AG09319 (cell line): ENCODE measurements at regions not wholly inside any gene's neighbourhood (a gene's known extent, or its start where the extent isn't known, plus 50 kb on each side); places are given as distances from the start of the nearest gene placed in this dataset.
A peak's percentile ranks its signal among the peaks of the same experiment; 100 is the strongest.

Experiments
- DNase-seq: peaks from one replicate; pipeline ENCODE4 v3.0.0-alpha.2; 2010; ENCODE audit warnings: low read depth; ENCODE audit errors: extremely low read depth
- TF ChIP-seq, protein P1 (sequence below): IDR thresholded peaks from 2 replicates; pipeline ENCODE4 v1.5.1; 2011; ENCODE audit warnings: low read depth, mild to moderate bottlenecking, inconsistent platforms, low read length, moderate library complexity

- TF ChIP-seq, protein P1, sequence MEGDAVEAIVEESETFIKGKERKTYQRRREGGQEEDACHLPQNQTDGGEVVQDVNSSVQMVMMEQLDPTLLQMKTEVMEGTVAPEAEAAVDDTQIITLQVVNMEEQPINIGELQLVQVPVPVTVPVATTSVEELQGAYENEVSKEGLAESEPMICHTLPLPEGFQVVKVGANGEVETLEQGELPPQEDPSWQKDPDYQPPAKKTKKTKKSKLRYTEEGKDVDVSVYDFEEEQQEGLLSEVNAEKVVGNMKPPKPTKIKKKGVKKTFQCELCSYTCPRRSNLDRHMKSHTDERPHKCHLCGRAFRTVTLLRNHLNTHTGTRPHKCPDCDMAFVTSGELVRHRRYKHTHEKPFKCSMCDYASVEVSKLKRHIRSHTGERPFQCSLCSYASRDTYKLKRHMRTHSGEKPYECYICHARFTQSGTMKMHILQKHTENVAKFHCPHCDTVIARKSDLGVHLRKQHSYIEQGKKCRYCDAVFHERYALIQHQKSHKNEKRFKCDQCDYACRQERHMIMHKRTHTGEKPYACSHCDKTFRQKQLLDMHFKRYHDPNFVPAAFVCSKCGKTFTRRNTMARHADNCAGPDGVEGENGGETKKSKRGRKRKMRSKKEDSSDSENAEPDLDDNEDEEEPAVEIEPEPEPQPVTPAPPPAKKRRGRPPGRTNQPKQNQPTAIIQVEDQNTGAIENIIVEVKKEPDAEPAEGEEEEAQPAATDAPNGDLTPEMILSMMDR = peak; percentile 79
- DNase-seq = peak; percentile 36
Measured at GRCh38 chr6:6724539-6725467, 136.3 kb downstream of the LY86 start.

- TF ChIP-seq, protein P1 = no peak
- no peak for DNase-seq
Measured at GRCh38 chr6:6725468-6726209, 137.1 kb downstream of the LY86 start.

GRCh38 chr6:6728169-6728941 lies 139.8 kb downstream of the LY86 start:
- TF ChIP-seq, protein P1 = no peak
- no peak for DNase-seq

DNA sequence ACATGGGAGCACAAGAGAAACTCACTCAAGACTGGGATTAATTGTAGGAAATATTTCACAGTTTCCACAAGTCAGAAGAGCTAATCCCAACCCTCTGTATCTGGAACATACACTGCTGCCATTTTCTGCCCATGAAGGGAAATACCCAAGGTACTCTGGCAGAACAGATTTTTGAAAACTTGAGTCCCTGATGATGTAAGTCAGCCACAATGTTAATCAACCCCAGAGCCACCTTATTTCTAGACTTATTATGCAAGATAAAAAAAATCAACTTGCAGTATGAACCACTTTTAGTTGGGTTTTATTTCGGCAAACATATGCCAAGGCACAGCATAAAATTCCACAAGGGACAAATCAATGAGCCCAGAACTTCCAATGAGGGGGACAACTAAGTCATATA lies 141.5 kb downstream of the LY86 start:
- TF ChIP-seq, protein P1 = no peak
- no peak for DNase-seq

GRCh38 chr6:6730831-6731230 lies 142.3 kb downstream of the LY86 start:
- TF ChIP-seq, protein P1 = no peak
- DNase-seq = peak; percentile 66

DNA sequence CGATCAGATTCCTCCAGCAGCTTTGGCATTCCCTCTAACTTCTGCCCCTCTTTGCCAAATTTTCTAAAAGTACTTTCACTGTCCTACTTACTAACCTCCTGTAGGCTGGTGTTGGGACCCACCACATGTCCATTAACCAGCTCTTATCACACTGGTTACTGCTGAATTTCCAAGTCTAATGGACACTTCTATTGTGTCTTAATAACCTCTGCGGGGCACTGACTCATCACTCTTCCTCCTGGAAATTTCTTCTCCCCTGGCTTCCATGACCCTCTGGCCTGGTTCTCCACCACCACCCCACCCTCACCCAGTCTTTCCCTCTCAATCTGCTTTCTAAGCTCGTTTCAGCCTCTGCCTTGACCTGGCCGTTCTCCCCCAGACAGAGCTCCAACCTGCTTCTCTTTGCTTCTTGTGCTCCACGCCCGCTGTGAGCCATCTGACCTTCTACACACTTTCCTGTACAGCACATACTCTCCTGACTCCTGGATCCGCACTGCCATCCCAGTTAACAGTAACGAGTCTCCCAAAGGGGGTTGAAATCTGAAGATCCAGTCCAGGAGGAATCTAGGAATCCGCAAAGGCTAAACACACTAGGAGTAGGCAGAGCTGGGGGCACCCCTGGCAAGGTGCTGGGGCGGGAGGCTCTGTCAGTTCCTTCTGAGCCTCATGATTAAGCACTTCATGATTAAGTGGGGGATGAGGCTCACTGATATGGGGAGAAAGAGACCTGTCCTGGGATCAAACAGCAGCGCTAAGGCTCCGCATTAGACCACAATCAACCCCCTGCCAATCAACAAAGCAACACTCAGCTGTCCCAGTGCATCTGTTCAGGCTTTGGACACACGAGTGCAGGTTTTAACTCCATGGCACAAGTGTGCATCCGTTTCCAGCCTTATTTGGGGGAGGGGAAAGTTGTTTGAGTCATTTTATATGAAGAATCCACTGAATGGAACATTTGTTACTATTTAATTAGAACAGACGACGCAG lies 146.3 kb downstream of the LY86 start:
- TF ChIP-seq, protein P1 = no peak

More for the DNA sequence above, 146.3 kb downstream of the LY86 start:
- DNase-seq = no peak
